Tibial nerve (tissue), 4 donors: ENCODE measurements at regions not wholly inside any gene's neighbourhood (a gene's known extent, or its start where the extent isn't known, plus 50 kb on each side); places are given as distances from the start of the nearest gene placed in this dataset.

Experiments
- CTCF ChIP-seq, 5 experiments: fragments of 200-600 bp in 3 of 5; fragments of 450-650 bp in 2 of 5; sonication (generic) in 3 of 5; IDR thresholded peaks; one replicate each; pipeline ENCODE4 v1.5.1; 2016 to 2019; ENCODE audit warnings: antibody characterized with exemption in 5 of 5, mild to moderate bottlenecking in 3 of 5, moderate library complexity in 2 of 5
- EP300 ChIP-seq, 2 donors: sonication (generic); formaldehyde crosslinking; IDR thresholded peaks; one replicate each; pipeline ENCODE4 v1.6.1; 2017; ENCODE audit warnings: antibody characterized with exemption in 2 of 2, mild to moderate bottlenecking in 1 of 2
- POLR2A ChIP-seq, 2 donors: fragments of 450-650 bp; IDR thresholded peaks; one replicate each; pipeline ENCODE4 v1.6.1; 2017; ENCODE audit warnings: antibody characterized with exemption in 2 of 2, mild to moderate bottlenecking in 2 of 2, moderate library complexity in 2 of 2

- no peak for TF ChIP-seq CTCF (IDR thresholded peaks at IDR 0.05)
- TF ChIP-seq EP300 (IDR thresholded peaks at IDR 0.05) = no peak
- no peak for TF ChIP-seq POLR2A (IDR thresholded peaks at IDR 0.05)
Observed at GRCh38 chr6:65943548-65943947, 236.5 kb upstream of the EYS start.
